ENCODE measurements at regions not wholly inside any gene's neighbourhood (a gene's known extent, or its start where the extent isn't known, plus 50 kb on each side); places are given as distances from the start of the nearest gene placed in this dataset.
"Not testable (repeated sequence)": the region's sequence is repeated elsewhere in the genome, so short reads cannot be mapped to it uniquely, and the experiment has no call there.

DNA sequence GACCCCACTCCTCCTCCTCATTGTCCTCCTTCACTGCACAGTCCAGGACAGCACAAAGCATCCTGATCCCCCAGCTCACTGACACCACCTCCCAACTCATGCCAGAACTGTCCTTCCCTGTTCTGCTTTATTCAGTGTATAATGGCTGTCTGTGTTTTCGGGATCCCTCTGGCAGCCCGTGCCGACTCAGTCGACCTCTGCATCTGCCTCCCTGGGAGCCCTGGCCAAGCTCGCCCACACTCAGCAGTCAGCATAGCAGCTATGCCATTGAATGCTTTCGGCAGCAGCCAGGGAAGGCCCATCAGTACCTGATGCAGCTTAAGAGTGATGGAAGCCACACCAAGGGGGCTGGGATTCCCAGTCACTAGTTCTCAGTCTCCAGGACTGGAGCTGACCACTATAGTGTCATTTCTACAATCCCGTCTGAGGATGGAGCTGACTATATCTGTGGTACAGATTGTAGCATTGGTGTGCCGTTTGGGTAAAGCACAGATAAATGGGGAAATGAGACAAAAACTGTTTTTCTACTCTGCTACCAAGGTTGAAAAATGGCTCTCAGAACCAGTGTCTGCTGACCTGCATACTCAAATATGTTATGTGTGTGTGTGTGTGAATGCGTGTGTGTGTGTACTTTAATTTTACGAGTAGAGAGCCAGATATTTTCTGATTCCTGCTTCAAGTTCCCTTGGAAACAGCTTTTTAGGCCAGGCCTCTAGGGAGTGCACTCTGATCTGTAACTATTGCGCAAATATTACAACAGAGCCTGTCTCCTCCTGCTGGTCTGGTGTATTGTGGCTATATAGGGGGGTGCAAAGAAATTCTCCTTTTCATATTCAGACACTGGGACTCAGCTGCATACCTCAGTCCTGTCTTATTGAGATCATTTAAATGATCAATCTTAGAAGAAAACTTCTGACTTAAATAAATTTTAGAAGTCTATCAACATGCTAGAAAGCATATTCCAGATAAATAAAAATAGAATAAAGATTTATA lies 78.8 kb upstream of the TOP3B start:
- Mint-ChIP-seq H3K27ac (no peak overlapping the region), H3K27me3 (ENCODE audit: low read depth) (peaks cover 27% of the 10 kb centered on the region), H3K9me3 (ENCODE audit: insufficient read depth) (no peaks in the 10 kb centered on the region), H3K36me3 (ENCODE audit: low read depth) (no peaks in the 10 kb centered on the region), H3K4me1 (ENCODE audit: low read depth) (no peaks in the 10 kb centered on the region), H3K4me3 (no peak overlapping the region)
- ChIA-PET CTCF (interaction anchor here (0.6 to 2.7 kb wide), 14 partner anchors 11 to 135 kb away, joined by 3 to 9 read pairs (median 3); no protein-coding TSS in a partner anchor), POLR2A (no interaction called here)
- ATAC-seq (no peak), DNase-seq (no peak)

DNA sequence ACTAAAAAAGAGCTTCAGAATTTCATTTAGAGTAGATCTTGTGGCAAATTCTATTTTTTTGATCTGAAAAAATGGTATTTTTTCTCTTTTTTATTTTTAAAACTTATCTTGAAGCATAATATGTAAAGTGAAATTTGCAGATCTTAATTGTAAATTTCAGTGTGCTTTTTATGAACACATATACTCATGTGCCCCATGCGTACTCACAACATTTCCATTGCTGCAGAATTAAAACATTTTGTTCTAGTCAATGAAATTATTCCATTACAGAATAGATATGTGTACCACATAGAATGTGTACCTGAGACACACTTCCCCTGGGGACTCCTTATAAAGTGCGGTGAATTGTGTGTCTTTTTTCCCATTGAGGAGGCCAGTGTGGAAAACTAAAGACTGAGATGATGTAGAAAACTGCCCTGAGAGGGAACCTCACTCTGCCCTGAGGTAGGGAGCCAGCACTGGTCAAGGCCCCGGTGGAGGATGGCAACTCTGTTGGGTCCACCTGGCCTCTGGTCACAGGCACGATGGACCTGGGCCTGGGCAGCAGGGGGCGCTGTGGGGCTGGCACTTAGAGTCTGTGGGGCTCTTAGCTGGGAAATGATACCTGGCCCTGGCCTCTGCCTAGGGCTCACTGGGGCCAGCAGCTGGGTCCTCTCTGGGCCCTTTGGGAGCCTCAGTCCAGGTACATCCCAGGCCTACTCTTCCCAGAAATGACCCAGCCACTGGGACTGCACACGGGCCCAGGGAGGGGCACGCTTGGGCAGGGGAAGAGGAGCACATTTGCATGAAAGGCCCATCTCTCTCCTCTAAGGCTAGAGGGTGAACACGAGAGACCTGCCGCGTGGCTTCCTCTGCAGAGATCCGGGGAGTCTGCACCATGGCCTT lies 77.9 kb upstream of the TOP3B start:
- CTCF ChIA-PET = interaction anchor here (0.6 to 2.7 kb wide), 15 partner anchors 11 to 556 kb away, joined by 3 to 9 read pairs (median 3); no protein-coding TSS in a partner anchor
- peak; percentile 85 for ATAC-seq
- no peaks in the 10 kb centered on the region for H3K36me3 Mint-ChIP-seq (ENCODE audit: low read depth)
- peaks cover 31% of the 10 kb centered on the region for H3K27me3 Mint-ChIP-seq (ENCODE audit: low read depth)
- no peak overlapping the region for H3K27ac Mint-ChIP-seq
- POLR2A ChIA-PET = no interaction called here
- H3K9me3 Mint-ChIP-seq (ENCODE audit: insufficient read depth) = no peaks in the 10 kb centered on the region
- peak; percentile 71 for DNase-seq
- H3K4me3 Mint-ChIP-seq = no peak overlapping the region
- H3K4me1 Mint-ChIP-seq (ENCODE audit: low read depth) = no peaks in the 10 kb centered on the region

DNA sequence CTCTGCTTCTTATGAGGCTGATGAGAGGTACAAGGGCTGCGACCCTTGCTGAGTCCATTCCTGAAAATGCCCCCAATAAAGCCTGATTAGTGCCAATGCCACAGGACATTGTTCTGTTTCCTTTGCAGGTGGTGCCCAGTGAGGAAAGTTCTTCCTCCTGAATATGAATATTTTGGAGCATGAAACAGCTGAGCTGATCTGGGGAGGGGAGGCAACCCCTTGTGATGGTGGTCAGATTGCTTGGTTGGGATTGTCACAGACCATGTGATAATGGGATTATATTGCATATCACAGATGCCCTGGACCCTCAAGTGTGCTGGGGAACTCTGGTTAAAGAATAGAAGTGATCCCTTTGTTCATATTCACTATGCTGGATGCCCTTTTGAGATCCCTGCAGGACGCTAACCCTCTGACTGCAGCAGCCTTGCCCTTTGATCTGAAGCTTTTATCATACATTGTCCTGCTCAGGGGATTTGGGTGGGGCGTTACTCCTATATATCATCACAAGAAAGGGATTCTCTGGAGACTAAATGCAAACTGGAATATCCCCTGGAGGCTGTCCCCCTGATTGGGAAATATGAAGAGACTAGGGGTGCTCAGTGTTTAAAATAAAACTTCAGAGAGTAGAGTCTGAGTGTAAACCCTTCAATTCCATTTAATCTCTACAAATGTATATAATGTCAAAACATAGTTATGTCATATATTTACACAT lies 76.9 kb upstream of the TOP3B start:
- POLR2A ChIA-PET = no interaction called here
- H3K27ac Mint-ChIP-seq = no peak overlapping the region

DNA sequence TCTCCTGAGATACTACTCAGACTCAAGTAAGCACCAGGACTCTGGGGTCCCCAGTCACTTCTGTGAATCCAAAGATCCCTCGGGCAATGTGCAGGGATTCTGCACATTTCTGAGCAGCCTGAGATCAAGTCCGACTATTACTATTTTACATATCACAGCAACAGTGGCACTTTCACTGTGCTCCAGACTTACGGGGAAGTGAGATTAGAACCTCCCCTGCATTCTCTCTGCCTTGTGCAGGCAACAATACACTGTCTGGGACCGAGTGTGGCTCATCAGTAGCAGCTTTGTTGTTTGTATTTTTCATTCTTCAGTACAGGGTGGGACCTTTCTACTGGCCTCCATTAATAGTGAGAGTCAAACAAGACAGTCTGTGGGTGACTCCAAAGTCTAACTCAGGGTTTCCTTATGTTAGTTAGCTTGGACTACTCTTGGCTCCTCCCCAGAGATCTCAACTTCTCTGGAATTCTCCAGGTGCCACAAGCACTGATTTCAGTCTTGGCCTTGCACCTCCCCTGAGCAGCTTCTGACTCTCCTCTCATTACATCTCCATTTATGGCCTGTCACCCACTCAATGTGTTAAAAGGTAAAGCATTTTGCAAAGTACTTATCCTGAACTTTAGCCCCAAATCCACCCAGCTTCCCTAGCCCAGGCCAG lies 76.2 kb upstream of the TOP3B start:
- CTCF ChIA-PET = no interaction called here
- no peaks in the 10 kb centered on the region for H3K36me3 Mint-ChIP-seq (ENCODE audit: low read depth)
- POLR2A ChIA-PET = no interaction called here
- no peaks in the 10 kb centered on the region for H3K4me1 Mint-ChIP-seq (ENCODE audit: low read depth)
- H3K9me3 Mint-ChIP-seq (ENCODE audit: insufficient read depth) = no peaks in the 10 kb centered on the region
- DNase-seq (no peak), ATAC-seq (no peak)
- H3K27me3 Mint-ChIP-seq (ENCODE audit: low read depth) = peaks cover 39% of the 10 kb centered on the region
- no peak overlapping the region for H3K27ac Mint-ChIP-seq
- H3K4me3 Mint-ChIP-seq = no peak overlapping the region

More for the DNA sequence above, 76.9 kb upstream of the TOP3B start:
- Mint-ChIP-seq H3K9me3 (ENCODE audit: insufficient read depth) (no peaks in the 10 kb centered on the region), H3K4me3 (no peak overlapping the region), H3K4me1 (ENCODE audit: low read depth) (no peaks in the 10 kb centered on the region), H3K27me3 (ENCODE audit: low read depth) (peaks cover 32% of the 10 kb centered on the region), H3K36me3 (ENCODE audit: low read depth) (no peaks in the 10 kb centered on the region)
- DNase-seq (no peak), ATAC-seq (no peak)
- CTCF ChIA-PET = interaction anchor here (2.7 kb wide), 1 partner anchor 51 kb away, joined by 8 read pairs; no protein-coding TSS in a partner anchor

GRCh38 chr22:22057617-22058378 lies 75.2 kb upstream of the TOP3B start:
- ChIA-PET POLR2A (no interaction called here), CTCF (no interaction called here)
- H3K9me3 Mint-ChIP-seq (ENCODE audit: insufficient read depth) = no peaks in the 10 kb centered on the region

DNA sequence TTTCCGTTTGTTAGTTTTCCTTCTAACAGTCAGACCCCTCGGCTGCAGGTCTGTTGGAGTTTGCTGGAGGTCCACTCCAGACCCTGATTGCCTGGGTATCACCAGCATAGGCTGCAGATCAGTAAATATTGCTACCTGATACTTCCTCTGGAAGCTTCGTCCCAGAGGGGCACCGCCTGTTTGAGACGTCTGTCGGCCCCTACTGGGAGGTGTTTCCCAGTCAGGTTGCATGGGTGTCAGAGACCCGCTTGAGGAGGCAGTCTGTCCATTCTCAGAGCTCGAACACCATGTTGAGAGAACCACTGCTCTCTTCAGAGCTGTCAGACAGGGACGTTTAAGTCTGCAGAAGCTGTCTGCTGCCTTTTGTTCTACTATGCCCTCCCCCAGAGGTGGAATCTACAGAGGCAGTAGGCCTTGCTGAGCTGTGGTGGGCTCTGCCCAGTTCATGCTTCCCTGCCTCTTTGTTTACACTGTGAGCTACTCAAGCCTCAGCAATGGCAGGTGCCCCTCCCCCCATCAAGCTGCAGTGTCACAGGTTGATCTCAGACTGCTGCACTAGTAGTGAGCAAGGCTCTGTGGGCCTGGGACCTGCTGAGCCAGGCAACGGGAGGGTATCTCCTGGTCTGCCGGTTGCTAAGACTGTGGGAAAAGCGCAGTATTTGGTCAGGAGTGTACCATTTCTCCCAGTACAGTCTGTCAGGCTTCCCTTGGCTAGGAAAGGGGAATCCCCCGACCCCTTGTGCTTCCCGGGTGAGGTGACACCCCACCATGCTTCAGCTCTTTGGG lies 74.4 kb upstream of the TOP3B start:
- CTCF ChIA-PET = interaction anchor here (1.7 kb wide), 1 partner anchor 27 kb away, joined by 4 read pairs; no protein-coding TSS in a partner anchor
- ATAC-seq; H3K27ac Mint-ChIP-seq; POLR2A ChIA-PET; H3K4me3 Mint-ChIP-seq; H3K36me3 Mint-ChIP-seq (ENCODE audit: low read depth); H3K9me3 Mint-ChIP-seq (ENCODE audit: insufficient read depth); H3K4me1 Mint-ChIP-seq (ENCODE audit: low read depth); DNase-seq: not testable (repeated sequence)
- H3K27me3 Mint-ChIP-seq (ENCODE audit: low read depth) = peaks cover 47% of the 10 kb centered on the region

More at GRCh38 chr22:22057617-22058378, 75.2 kb upstream of the TOP3B start:
- Mint-ChIP-seq H3K27me3 (ENCODE audit: low read depth) (peaks cover 44% of the 10 kb centered on the region), H3K36me3 (ENCODE audit: low read depth) (no peaks in the 10 kb centered on the region), H3K4me3 (no peak overlapping the region), H3K27ac (no peak overlapping the region), H3K4me1 (ENCODE audit: low read depth) (no peaks in the 10 kb centered on the region)
- DNase-seq = no peak
- no peak for ATAC-seq

DNA sequence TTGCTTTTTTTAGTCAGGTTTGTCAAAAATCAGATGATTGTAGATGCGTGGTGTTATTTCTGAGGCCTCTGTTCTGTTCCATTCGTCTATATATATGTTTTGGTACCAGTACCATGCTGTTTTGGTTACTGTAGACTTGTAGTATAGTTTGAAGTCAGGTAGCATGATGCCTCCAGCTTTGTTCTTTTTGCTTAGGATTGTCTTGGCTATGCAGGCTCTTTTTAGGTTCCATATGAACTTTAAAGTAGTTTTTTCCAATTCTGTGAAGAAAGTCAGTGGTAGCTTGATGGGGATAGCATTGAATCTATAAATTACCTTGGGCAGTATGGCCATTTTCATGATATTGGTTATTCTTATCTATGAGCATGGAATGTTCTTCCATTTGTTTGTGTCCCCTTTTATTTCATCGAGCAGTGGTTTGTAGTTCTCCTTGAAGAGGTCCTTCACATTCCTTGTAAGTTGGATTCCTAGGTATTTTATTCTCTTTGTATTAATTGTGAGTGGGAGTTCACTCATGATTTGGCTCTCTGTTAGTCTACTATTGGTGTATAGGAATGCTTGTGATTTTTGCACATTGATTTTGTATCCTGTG lies 70.1 kb upstream of the TOP3B start:
- not testable (repeated sequence) for H3K4me1 Mint-ChIP-seq (ENCODE audit: low read depth)
- peaks cover 45% of the 10 kb centered on the region for H3K27me3 Mint-ChIP-seq (ENCODE audit: low read depth)

DNA sequence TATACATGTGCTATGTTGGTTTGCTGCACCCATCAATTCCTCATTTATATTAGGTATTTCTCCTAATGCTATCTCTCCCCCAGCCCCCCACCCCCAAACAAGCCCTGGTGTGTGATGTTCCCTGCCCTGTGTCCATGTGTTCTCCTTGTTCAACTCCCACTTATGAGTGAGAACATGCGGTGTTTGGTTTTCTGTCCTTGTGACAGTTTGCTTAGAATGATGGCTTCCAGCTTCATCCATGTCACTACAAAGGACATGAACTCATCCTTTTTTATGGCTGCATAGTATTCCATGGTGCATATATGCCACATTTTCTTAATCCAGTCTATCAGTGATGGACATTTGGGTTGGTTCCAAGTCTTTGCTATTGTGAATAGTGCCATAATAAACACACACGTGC lies 68.4 kb upstream of the TOP3B start:
- DNase-seq; H3K9me3 Mint-ChIP-seq (ENCODE audit: insufficient read depth); POLR2A ChIA-PET; ATAC-seq; H3K4me3 Mint-ChIP-seq; CTCF ChIA-PET; H3K27ac Mint-ChIP-seq; H3K4me1 Mint-ChIP-seq (ENCODE audit: low read depth); H3K36me3 Mint-ChIP-seq (ENCODE audit: low read depth): not testable (repeated sequence)
- peaks cover 47% of the 10 kb centered on the region for H3K27me3 Mint-ChIP-seq (ENCODE audit: low read depth)

More for the DNA sequence above, 70.1 kb upstream of the TOP3B start:
- H3K9me3 Mint-ChIP-seq (ENCODE audit: insufficient read depth); H3K27ac Mint-ChIP-seq; ATAC-seq; POLR2A ChIA-PET; H3K36me3 Mint-ChIP-seq (ENCODE audit: low read depth); DNase-seq; CTCF ChIA-PET; H3K4me3 Mint-ChIP-seq: not testable (repeated sequence)

DNA sequence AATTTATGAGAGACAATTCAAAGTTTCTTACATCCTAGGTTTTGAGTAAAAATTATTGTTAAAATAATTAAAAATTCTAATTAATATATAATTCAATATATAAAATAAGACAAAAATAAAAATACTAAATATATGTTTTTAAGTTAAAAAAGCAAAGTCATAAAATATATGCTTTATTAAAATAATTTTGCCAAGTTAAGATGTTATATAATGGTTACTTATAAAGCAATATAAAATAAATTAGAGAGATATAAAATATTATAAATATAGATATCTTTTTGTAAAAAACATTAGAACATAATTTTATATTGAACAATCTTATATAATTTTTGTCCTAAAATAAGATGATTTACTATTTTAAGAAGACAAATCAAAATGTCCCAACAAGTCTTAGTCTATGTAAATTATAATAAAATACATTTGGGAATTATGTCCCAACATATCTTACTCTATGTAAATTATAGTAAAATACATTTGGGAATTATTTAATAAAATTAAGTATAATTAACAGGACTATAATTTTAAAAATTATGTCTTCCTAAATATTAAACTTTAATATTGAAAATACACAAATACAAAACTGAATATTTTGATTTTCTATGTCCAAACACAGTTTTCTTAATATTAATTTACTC lies 67.7 kb upstream of the TOP3B start:
- Mint-ChIP-seq H3K36me3 (ENCODE audit: low read depth) (no peaks in the 10 kb centered on the region), H3K4me1 (ENCODE audit: low read depth) (no peaks in the 10 kb centered on the region), H3K27ac (no peak overlapping the region), H3K27me3 (ENCODE audit: low read depth) (peaks cover 44% of the 10 kb centered on the region), H3K4me3 (no peak overlapping the region), H3K9me3 (ENCODE audit: insufficient read depth) (no peaks in the 10 kb centered on the region)
- CTCF ChIA-PET = no interaction called here
- DNase-seq (no peak), ATAC-seq (no peak)
- POLR2A ChIA-PET = no interaction called here
